Neural crest cell (in vitro differentiated cells): ENCODE measurements at regions not wholly inside any gene's neighbourhood (a gene's known extent, or its start where the extent isn't known, plus 50 kb on each side); places are given as distances from the start of the nearest gene placed in this dataset.

Source experiments
- DNase-seq: peaks from one replicate; pipeline ENCODE4 v3.0.0; 2021; ENCODE audit warnings: low read depth, mixed read lengths, low spot score
- H3K27ac Mint-ChIP-seq: one replicate; pipeline ENCODE4 v1.8.0; 2021; ENCODE audit warnings: mild to moderate bottlenecking, mixed read lengths; ENCODE audit not compliant: unreplicated experiment
- H3K27me3 Mint-ChIP-seq: 2 replicates; pipeline ENCODE4 v1.8.0; 2021; ENCODE audit warnings: low read depth, mild to moderate bottlenecking, mixed read lengths
- H3K36me3 Mint-ChIP-seq: 2 replicates; pipeline ENCODE4 v1.8.0; 2021; ENCODE audit warnings: low read depth, mild to moderate bottlenecking, mixed read lengths
- H3K4me1 Mint-ChIP-seq: 2 replicates; pipeline ENCODE4 v1.8.0; 2021; ENCODE audit warnings: mixed read lengths
- H3K4me3 Mint-ChIP-seq: one replicate; pipeline ENCODE4 v1.8.0; 2021; ENCODE audit warnings: mild to moderate bottlenecking, mixed read lengths
- H3K9me3 Mint-ChIP-seq: 2 replicates; pipeline ENCODE4 v1.8.0; 2021; ENCODE audit warnings: mixed read lengths
- CTCF ChIP-seq: fragments of 200-600 bp; sonication (generic); conservative IDR thresholded peaks from 2 replicates; pipeline ENCODE4 v1.5.0; 2021; ENCODE audit warnings: antibody characterized with exemption, mild to moderate bottlenecking

DNA sequence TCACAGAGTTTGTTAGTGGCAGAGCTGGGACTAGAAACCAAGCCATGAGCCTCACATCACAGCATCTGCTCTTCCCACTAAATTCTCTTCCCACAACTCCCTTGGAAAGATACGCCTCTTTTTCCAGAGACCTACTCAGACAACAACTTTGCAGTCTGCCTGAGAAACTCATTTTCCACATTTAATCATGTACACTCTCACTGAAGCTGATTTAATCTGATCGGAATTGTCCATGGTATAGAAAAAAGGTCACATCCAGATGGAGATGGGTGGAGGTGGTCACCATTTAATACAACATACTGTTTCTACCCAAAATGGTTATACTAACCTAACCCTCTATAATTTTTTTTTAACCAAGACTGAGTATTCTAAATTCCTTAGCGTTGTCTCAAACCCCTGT is 366.2 kb downstream of the ENC1 start:
- H3K4me3 Mint-ChIP-seq = no peak overlapping the region
- H3K27me3 Mint-ChIP-seq = no peaks in the 10 kb centered on the region
- H3K4me1 Mint-ChIP-seq = peaks cover 27% of the 10 kb centered on the region
- DNase-seq = no peak
- no peak for TF ChIP-seq CTCF
- no peak overlapping the region for H3K27ac Mint-ChIP-seq
- no peaks in the 10 kb centered on the region for H3K9me3 Mint-ChIP-seq
- no peaks in the 10 kb centered on the region for H3K36me3 Mint-ChIP-seq

- H3K27me3 Mint-ChIP-seq = no peaks in the 10 kb centered on the region
- no peaks in the 10 kb centered on the region for H3K9me3 Mint-ChIP-seq
- TF ChIP-seq CTCF = no peak
- no peak for DNase-seq
- peaks cover 32% of the 10 kb centered on the region for H3K4me1 Mint-ChIP-seq
- no peak overlapping the region for H3K27ac Mint-ChIP-seq
- no peak overlapping the region for H3K4me3 Mint-ChIP-seq
- no peaks in the 10 kb centered on the region for H3K36me3 Mint-ChIP-seq
These were observed 367.6 kb downstream of the ENC1 start for GRCh38 chr5:74272831-74273451.

DNA sequence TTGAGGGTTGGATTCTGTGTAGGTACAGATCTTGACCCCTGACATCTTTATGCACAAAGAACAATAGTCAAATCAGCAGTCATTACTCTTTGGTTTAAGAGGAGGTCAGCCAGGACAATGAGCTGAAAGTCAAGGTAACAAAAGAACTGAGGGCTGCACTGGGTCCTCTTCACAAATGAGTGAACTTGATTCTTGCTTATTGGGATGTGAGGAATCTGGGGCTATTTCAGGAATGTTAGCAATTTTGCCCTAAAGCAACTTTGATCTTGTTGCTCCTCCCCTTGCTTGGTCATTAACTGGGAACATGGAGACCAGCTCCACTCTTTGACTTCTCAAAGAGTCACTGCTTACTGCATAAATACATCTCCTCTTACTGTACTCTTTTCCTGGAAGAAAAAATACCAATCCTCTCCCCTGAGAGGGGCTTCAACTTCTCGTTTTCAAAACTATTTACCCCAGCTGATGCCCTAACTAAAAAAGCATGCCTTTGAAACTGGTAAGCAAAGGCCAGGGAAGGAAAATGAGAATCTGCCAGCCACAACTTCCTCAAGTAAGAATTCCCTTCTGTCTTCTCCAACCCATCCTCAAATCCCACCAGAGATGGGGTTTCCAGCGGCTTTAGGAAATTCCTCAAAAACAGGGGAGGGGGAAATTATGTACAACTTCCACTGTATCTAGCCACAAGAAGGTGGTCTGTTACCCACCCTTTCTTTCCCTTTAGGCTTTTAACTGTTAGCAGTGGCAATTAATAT is 368.3 kb downstream of the ENC1 start:
- Mint-ChIP-seq H3K9me3 (no peaks in the 10 kb centered on the region), H3K4me3 (no peak overlapping the region), H3K27me3 (no peaks in the 10 kb centered on the region), H3K27ac (no peak overlapping the region), H3K36me3 (no peaks in the 10 kb centered on the region), H3K4me1 (peaks cover 33% of the 10 kb centered on the region)
- no peak for DNase-seq
- no peak for TF ChIP-seq CTCF

GRCh38 chr5:74268297-74268696 is 372.2 kb downstream of the ENC1 start:
- Mint-ChIP-seq H3K4me1 (peaks cover 44% of the 10 kb centered on the region), H3K36me3 (no peaks in the 10 kb centered on the region), H3K27ac (no peak overlapping the region), H3K27me3 (no peaks in the 10 kb centered on the region), H3K4me3 (no peak overlapping the region), H3K9me3 (no peaks in the 10 kb centered on the region)
- TF ChIP-seq CTCF = no peak
- DNase-seq = no peak

DNA sequence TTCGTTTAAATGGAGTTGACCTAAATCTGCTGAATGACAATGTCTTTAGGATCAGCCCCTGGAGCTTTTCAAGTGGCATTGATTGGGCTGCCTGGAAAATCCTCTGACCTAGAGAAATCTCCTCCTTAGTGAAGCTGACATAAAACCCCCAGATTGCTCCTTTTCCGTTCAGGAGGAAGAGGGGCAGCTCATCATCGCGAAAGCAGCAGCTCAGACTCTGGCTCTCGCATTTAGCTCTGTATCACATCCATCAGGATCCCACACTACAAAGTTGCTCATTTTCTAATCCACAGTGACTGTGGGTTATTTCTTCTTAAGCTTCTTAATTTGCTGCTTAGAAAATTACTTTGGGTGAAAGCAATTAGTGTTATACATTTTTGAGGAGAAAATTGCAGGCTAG is 373.7 kb downstream of the ENC1 start:
- no peak for TF ChIP-seq CTCF
- no peak for DNase-seq
- no peak overlapping the region for H3K27ac Mint-ChIP-seq
- peaks cover 41% of the 10 kb centered on the region for H3K4me1 Mint-ChIP-seq
- H3K36me3 Mint-ChIP-seq = no peaks in the 10 kb centered on the region
- H3K4me3 Mint-ChIP-seq = no peak overlapping the region
- no peaks in the 10 kb centered on the region for H3K9me3 Mint-ChIP-seq
- no peaks in the 10 kb centered on the region for H3K27me3 Mint-ChIP-seq
